Skeletal muscle tissue (tissue), 3 donors: ENCODE measurements at regions not wholly inside any gene's neighbourhood (a gene's known extent, or its start where the extent isn't known, plus 50 kb on each side); places are given as distances from the start of the nearest gene placed in this dataset.

Experiments used
- H3K27ac ChIP-seq: one replicate; pipeline ENCODE4 v1.7.0; 2013; ENCODE audit warnings: mild to moderate bottlenecking, low read depth, low read length, inconsistent platforms
- H3K27me3 ChIP-seq, 3 donors: one replicate each; pipeline ENCODE4 v1.7.0; 2013; ENCODE audit warnings: low read length in 3 of 3; ENCODE audit not compliant: control insufficient read depth in 3 of 3, insufficient read depth in 3 of 3
- H3K36me3 ChIP-seq, 3 donors: one replicate each; pipeline ENCODE4 v1.7.0; 2013; ENCODE audit warnings: low read length in 3 of 3; ENCODE audit not compliant: control insufficient read depth in 3 of 3, insufficient read depth in 3 of 3
- H3K4me1 ChIP-seq, 3 donors: one replicate each; pipeline ENCODE4 v1.7.0; 2013; ENCODE audit warnings: low read length in 3 of 3, mild to moderate bottlenecking in 3 of 3; ENCODE audit not compliant: control insufficient read depth in 3 of 3, insufficient read depth in 3 of 3
- H3K4me3 ChIP-seq, 3 donors: one replicate each; pipeline ENCODE4 v1.7.0; 2013; ENCODE audit warnings: low read length in 3 of 3
- H3K9ac ChIP-seq, 3 donors: one replicate each; pipeline ENCODE4 v1.7.0; 2013; ENCODE audit warnings: low read length in 3 of 3, mild to moderate bottlenecking in 3 of 3, moderate library complexity in 2 of 3, low read depth in 1 of 3
- H3K9me3 ChIP-seq, 3 donors: one replicate each; pipeline ENCODE4 v1.7.0; 2013; ENCODE audit warnings: low read length in 3 of 3; ENCODE audit not compliant: control insufficient read depth in 3 of 3
- donor health status: Osteomylitis.

- Histone ChIP-seq H3K27ac (no peak overlapping the region), H3K4me3 (no peak overlapping the region), H3K4me1 (no peaks in the 10 kb centered on the region), H3K36me3 (no peaks in the 10 kb centered on the region), H3K9ac (no peak overlapping the region), H3K27me3 (peaks cover 0 to 2% (median 0%) of the 10 kb centered on the region in 3 donors), H3K9me3 (no peaks in the 10 kb centered on the region)
These were observed 94.9 kb upstream of the SKAP2 start for GRCh38 chr7:26959290-26959689.

- H3K9me3 ChIP-seq, result no peaks in the 10 kb centered on the region
- H3K4me3 ChIP-seq, result no peak overlapping the region
- H3K9ac ChIP-seq, result no peak overlapping the region
- no peaks in the 10 kb centered on the region for H3K4me1 ChIP-seq
- peaks cover 0 to 2% (median 0%) of the 10 kb centered on the region in 3 donors for H3K27me3 ChIP-seq
- H3K27ac ChIP-seq, result no peak overlapping the region
- no peaks in the 10 kb centered on the region for H3K36me3 ChIP-seq
These were observed 94.4 kb upstream of the SKAP2 start for GRCh38 chr7:26958834-26959233.

GRCh38 chr7:26955516-26955915, 91.1 kb upstream of the SKAP2 start:
- H3K36me3 ChIP-seq, result no peaks in the 10 kb centered on the region
- H3K4me1 ChIP-seq, result no peaks in the 10 kb centered on the region
- no peak overlapping the region for H3K27ac ChIP-seq
- no peak overlapping the region for H3K4me3 ChIP-seq
- H3K9me3 ChIP-seq, result no peaks in the 10 kb centered on the region
- peaks cover 0 to 2% (median 0%) of the 10 kb centered on the region in 3 donors for H3K27me3 ChIP-seq
- H3K9ac ChIP-seq, result no peak overlapping the region

DNA sequence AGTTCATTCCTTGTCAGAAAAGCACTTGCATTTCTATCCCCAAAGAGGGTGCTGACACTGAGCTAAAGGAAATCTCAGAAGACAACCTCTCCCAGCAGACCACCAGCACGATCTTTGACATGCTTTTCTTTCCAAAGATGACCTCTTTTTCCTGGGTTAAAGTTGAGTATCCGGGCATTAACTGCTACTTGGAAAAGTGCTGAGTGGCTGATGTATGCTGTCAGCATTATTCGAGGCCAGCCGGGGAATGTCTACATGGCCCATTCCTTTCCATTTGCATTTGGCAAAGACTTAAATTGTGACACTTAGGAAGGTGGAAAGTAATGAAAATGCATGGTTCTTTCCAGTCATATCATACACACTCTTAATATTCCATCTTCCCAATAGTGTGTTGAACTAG, 90.6 kb upstream of the SKAP2 start:
- Histone ChIP-seq H3K36me3 (no peaks in the 10 kb centered on the region), H3K27me3 (peaks cover 0 to 2% (median 0%) of the 10 kb centered on the region in 3 donors), H3K4me1 (no peaks in the 10 kb centered on the region), H3K27ac (no peak overlapping the region), H3K4me3 (no peak overlapping the region), H3K9ac (no peak overlapping the region), H3K9me3 (no peaks in the 10 kb centered on the region)

DNA sequence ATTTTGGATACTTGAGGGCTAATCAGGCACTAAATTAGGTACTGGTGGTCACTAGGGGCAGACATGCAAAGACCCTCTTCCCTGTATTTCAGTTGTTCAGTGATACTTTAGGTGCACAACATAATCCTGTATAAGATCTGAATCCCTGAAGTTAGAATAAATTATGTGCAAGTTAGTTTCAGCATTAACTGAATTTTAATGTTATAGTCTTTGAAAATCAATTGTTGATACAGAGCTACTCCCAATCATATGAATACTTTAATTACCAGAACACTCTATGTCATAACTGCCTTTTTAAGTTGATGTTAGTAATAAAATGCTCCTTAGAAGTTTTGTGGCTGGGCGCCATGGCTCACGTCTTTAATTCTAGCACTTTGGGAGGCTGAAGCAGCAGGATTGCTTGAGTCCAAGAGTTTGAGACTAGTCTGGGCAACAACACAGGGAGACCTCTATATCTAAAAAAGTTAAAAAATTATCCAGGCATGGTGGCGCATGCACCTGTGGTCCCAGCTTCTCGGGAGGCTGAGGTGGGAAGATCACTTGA, 87.1 kb upstream of the SKAP2 start:
- Histone ChIP-seq H3K9me3 (no peaks in the 10 kb centered on the region), H3K4me3 (no peak overlapping the region), H3K4me1 (no peaks in the 10 kb centered on the region), H3K27ac (no peak overlapping the region), H3K27me3 (peaks cover 0 to 2% (median 0%) of the 10 kb centered on the region in 3 donors), H3K36me3 (no peaks in the 10 kb centered on the region), H3K9ac (no peak overlapping the region)

- no peak overlapping the region for H3K4me3 ChIP-seq
- H3K9ac ChIP-seq, result no peak overlapping the region
- no peak overlapping the region for H3K27ac ChIP-seq
- no peaks in the 10 kb centered on the region for H3K4me1 ChIP-seq
- H3K9me3 ChIP-seq, result no peaks in the 10 kb centered on the region
- no peaks in the 10 kb centered on the region for H3K36me3 ChIP-seq
- H3K27me3 ChIP-seq, result peaks cover 0 to 2% (median 0%) of the 10 kb centered on the region in 3 donors
These were observed 86.5 kb upstream of the SKAP2 start for GRCh38 chr7:26950889-26951288.

DNA sequence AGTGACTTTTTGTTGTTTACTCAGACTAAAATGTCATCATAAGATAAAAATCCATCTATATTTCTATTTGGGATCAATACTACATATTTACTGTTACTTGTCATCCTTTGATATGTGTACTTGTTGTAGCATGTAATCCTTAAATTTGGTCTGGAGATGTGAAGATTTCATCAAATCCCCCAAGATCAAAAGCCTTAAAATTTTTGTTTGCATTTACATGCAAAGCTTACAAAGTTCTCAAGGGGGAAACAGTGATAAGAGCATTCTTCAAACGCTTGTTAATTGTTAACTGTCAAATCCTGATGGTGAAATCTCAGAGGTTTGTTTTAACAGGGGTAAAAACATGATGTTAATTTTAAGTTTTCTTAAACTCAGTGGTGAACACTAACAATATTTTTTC, 84.9 kb upstream of the SKAP2 start:
- no peak overlapping the region for H3K27ac ChIP-seq
- no peaks in the 10 kb centered on the region for H3K27me3 ChIP-seq
- no peak overlapping the region for H3K4me3 ChIP-seq
- no peaks in the 10 kb centered on the region for H3K9me3 ChIP-seq
- H3K36me3 ChIP-seq, result no peaks in the 10 kb centered on the region
- H3K4me1 ChIP-seq, result no peaks in the 10 kb centered on the region
- H3K9ac ChIP-seq, result no peak overlapping the region

- H3K36me3 ChIP-seq, result no peaks in the 10 kb centered on the region
- H3K4me3 ChIP-seq, result no peak overlapping the region
- no peak overlapping the region for H3K9ac ChIP-seq
- no peaks in the 10 kb centered on the region for H3K9me3 ChIP-seq
- no peaks in the 10 kb centered on the region for H3K27me3 ChIP-seq
- no peak overlapping the region for H3K27ac ChIP-seq
- no peaks in the 10 kb centered on the region for H3K4me1 ChIP-seq
These were observed 84.3 kb upstream of the SKAP2 start for GRCh38 chr7:26948617-26949118.

DNA sequence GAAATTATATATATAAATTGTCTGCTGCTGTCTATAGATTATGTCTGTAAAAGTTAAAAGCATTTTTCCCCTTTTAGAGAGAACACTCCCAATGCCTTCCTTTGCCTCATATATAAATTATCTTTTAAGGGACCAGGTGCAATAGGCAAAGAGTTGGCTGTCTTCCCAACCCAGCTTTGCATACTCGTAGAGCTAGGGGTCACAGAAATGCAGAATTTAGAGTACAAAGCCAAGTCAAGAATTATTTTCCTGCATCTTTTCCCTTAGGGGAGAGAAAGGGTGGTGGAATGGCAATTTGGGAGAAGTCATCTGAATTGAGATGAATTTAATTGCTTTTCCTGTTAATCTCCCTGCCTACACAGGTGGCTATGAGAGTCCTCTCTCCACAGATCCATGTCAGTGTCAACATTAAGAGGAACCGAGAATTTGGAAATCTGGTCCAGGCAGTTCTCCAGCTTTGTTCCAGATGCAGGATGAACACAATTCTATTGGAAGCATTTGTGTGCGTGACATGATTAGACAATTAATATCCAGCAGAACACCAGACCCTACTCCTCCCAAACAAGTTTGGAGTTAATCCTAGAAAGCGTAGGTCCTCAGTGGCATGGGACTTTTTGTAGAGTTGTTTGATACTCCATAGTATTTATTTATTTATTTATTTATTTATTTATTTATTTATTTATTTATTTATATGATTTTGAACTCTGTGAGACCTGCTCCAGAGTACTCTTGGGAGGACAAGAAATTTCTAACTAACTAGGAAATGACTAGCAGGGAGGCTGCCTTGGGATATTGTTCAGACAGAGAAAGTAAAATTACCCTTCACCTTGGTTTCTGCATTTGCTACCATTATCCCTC, 80.3 kb upstream of the SKAP2 start:
- Histone ChIP-seq H3K27me3 (no peaks in the 10 kb centered on the region), H3K27ac (no peak overlapping the region), H3K4me3 (no peak overlapping the region), H3K4me1 (no peaks in the 10 kb centered on the region), H3K9ac (no peak overlapping the region), H3K9me3 (no peaks in the 10 kb centered on the region), H3K36me3 (no peaks in the 10 kb centered on the region)

GRCh38 chr7:26937939-26938623, 73.7 kb upstream of the SKAP2 start:
- Histone ChIP-seq H3K27me3 (no peaks in the 10 kb centered on the region), H3K9me3 (no peaks in the 10 kb centered on the region), H3K4me3 (no peak overlapping the region), H3K36me3 (no peaks in the 10 kb centered on the region), H3K9ac (no peak overlapping the region), H3K27ac (no peak overlapping the region), H3K4me1 (no peaks in the 10 kb centered on the region)
